ES-I3 (cell line): ENCODE measurements at regions not wholly inside any gene's neighbourhood (a gene's known extent, or its start where the extent isn't known, plus 50 kb on each side); places are given as distances from the start of the nearest gene placed in this dataset.
"Not testable (repeated sequence)": the region's sequence is repeated elsewhere in the genome, so short reads cannot be mapped to it uniquely, and the experiment has no call there.

Experiments
- H3K36me3 ChIP-seq: 2 replicates; pipeline ENCODE4 v1.6.1; 2013; ENCODE audit warnings: mild to moderate bottlenecking, low read length, control low read depth, moderate library complexity; ENCODE audit not compliant: insufficient read depth
- H3K4me1 ChIP-seq: 2 replicates; pipeline ENCODE4 v1.6.1; 2013; ENCODE audit warnings: mild to moderate bottlenecking, control low read depth, low read length; ENCODE audit not compliant: insufficient read depth
- H3K9ac ChIP-seq: 2 replicates; pipeline ENCODE4 v1.6.1; 2013; ENCODE audit warnings: low read depth, mild to moderate bottlenecking, low read length, moderate library complexity
- H3K9me3 ChIP-seq: 2 replicates; pipeline ENCODE4 v1.6.1; 2013; ENCODE audit warnings: mild to moderate bottlenecking, low read length, moderate library complexity; ENCODE audit not compliant: control insufficient read depth, insufficient read depth

- Histone ChIP-seq H3K9me3 (no peaks in the 10 kb centered on the region), H3K36me3 (no peaks in the 10 kb centered on the region)
Measured at GRCh38 chr1:74964508-74965102, 169.6 kb upstream of the LHX8 start.

GRCh38 chr1:74969566-74970135 lies 164.5 kb upstream of the LHX8 start:
- Histone ChIP-seq H3K36me3 (no peaks in the 10 kb centered on the region), H3K9ac (no peak overlapping the region), H3K4me1 (peaks cover 10% of the 10 kb centered on the region; the same call in 1 of the 2 replicates), H3K9me3 (no peaks in the 10 kb centered on the region)

More at GRCh38 chr1:74964508-74965102, 169.6 kb upstream of the LHX8 start:
- no peak overlapping the region for H3K9ac ChIP-seq
- no peaks in the 10 kb centered on the region for H3K4me1 ChIP-seq

- Histone ChIP-seq H3K9ac (no peak overlapping the region), H3K9me3 (no peaks in the 10 kb centered on the region), H3K4me1 (peaks cover 10% of the 10 kb centered on the region; the same call in 1 of the 2 replicates), H3K36me3 (no peaks in the 10 kb centered on the region)
Measured at GRCh38 chr1:74971982-74972381, 162.2 kb upstream of the LHX8 start.

DNA sequence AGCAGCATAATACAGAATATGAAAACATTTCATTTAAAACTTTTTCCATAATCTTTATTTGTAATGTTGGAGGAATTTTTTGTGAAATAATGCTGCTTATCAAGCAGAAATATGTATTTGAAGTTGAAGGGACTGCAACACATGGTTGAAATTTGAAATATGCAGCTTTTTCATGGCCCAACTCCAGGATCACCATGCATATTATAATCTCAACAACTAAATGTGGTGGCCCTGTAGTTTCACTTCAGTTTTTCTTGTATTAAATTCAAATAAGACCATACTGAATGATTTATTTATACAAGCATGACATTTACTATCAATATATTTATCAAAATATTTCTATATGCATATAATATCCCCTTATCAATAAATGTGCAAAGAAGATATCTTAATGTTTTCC lies 157.7 kb upstream of the LHX8 start:
- no peaks in the 10 kb centered on the region for H3K36me3 ChIP-seq
- H3K9me3 ChIP-seq = no peaks in the 10 kb centered on the region
- H3K9ac ChIP-seq = no peak overlapping the region
- peaks cover 10% of the 10 kb centered on the region; the same call in 1 of the 2 replicates for H3K4me1 ChIP-seq

DNA sequence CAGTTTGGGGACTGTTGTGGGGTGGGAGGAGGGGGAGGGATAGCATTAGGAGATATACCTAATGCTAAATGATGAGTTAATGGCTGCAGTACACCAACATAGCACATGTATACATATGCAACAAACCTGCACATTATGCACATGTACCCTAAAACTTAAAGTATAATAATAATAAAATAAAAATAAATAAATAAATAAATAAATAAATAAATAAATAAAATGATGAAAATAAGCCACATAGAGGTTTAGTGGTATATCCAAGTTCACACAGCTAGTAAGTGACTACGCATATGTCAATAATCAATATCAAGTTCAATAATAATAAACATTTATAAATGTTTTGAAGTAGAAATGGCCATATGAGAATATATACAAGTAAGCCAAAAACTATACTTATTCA lies 141.7 kb upstream of the LHX8 start:
- H3K9me3 ChIP-seq, H3K9ac ChIP-seq, H3K4me1 ChIP-seq, H3K36me3 ChIP-seq: not testable (repeated sequence)

- Histone ChIP-seq H3K36me3 (no peaks in the 10 kb centered on the region), H3K9ac (no peak overlapping the region), H3K4me1 (no peaks in the 10 kb centered on the region), H3K9me3 (no peaks in the 10 kb centered on the region)
Measured at GRCh38 chr1:74995821-74996220, 138.4 kb upstream of the LHX8 start.

DNA sequence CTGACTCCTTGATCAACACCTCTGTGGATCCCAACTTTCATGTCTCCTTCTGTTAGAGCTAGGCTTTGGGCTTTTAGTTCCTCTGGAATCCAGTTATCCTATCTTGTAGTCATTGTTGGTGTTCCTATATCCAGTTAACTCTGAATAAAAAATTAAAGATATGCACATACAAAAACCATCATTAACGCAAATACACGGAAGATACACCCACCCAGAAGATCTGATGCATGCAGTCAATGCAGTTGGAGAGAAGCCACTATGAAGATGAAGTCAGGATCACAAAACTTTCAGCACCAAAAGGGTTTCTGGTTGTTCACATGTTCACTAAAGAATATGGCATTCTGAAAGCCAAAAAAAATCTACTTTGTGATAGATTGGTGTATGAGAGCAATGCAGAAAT lies 123.6 kb upstream of the LHX8 start:
- Histone ChIP-seq H3K36me3 (no peaks in the 10 kb centered on the region), H3K9ac (no peak overlapping the region), H3K9me3 (no peaks in the 10 kb centered on the region), H3K4me1 (no peaks in the 10 kb centered on the region)

- Histone ChIP-seq H3K9ac (no peak overlapping the region), H3K4me1 (no peaks in the 10 kb centered on the region), H3K36me3 (no peaks in the 10 kb centered on the region), H3K9me3 (no peaks in the 10 kb centered on the region)
Measured at GRCh38 chr1:75014250-75014649, 119.9 kb upstream of the LHX8 start.

DNA sequence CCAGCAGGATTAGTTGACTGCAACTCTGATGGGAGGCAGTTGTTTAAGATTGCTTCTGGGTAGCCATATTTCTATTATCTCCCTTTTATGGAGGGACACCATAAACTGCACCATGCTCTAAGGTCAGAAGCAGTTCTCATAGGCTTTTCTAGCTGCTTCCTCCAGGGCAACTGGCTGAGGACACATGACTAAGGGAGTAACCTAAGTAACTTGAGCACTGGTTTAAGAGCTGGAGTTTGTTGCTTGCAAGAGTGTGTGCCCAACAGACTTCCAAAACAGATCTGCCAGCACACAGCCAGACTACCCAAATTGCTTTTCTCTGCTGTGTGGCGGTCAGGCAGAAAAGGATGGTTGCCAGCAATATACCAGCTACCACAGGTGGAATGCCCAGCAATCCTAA lies 111.2 kb upstream of the LHX8 start:
- H3K9me3 ChIP-seq = no peaks in the 10 kb centered on the region
- H3K4me1 ChIP-seq = no peaks in the 10 kb centered on the region
- H3K9ac ChIP-seq = no peak overlapping the region
- no peaks in the 10 kb centered on the region for H3K36me3 ChIP-seq

DNA sequence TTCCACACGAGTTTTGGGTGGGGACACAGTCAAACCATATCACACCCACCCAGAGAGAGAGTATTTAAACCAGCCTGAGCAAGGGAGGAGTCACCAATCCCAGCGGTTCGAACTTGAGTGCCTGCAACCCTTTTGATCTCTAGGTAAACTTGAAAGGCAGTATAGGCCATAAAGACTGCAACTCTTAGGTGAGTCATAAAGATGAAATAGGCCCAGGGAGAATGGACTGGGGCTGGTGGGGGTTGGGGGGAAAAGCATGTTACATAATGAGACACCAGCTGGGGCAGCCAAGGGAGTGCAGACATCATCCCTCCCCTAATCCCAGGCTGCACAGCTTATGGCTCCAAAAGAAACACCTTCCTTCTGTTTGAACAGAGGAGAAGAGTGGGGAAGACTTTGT lies 99.8 kb upstream of the LHX8 start:
- Histone ChIP-seq H3K36me3 (no peaks in the 10 kb centered on the region), H3K9ac (no peak overlapping the region), H3K4me1 (no peaks in the 10 kb centered on the region), H3K9me3 (no peaks in the 10 kb centered on the region; the same call in 1 of the 2 replicates)

DNA sequence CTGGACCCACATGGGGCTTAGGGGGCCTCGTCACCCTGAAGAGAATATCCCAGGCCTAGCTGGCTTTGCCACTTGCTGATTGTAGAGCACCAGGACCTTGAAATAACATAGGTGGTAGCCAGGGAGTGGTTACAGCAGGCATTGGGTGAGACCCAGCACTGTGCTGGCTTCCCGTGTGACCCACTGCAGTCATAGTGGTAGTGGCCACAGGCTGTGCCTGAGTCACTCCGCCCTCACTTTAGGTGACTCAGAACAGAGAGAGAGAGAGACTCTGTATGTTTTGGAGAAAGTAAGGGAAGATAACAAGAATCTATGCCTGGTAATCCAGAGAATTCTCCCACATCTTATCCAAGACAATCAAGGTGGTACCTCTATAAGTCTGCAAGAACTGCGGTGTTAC lies 98.7 kb upstream of the LHX8 start:
- Histone ChIP-seq H3K9me3 (no peaks in the 10 kb centered on the region; the same call in 1 of the 2 replicates), H3K36me3 (no peaks in the 10 kb centered on the region), H3K9ac (no peak overlapping the region)

GRCh38 chr1:75053207-75053606 lies 81.0 kb upstream of the LHX8 start:
- H3K9ac ChIP-seq = no peak overlapping the region
- H3K9me3 ChIP-seq = no peaks in the 10 kb centered on the region; the same call in 1 of the 2 replicates
- no peaks in the 10 kb centered on the region for H3K4me1 ChIP-seq
- H3K36me3 ChIP-seq = no peaks in the 10 kb centered on the region

More for the DNA sequence above, 98.7 kb upstream of the LHX8 start:
- no peaks in the 10 kb centered on the region for H3K4me1 ChIP-seq

GRCh38 chr1:75058424-75058823 lies 75.8 kb upstream of the LHX8 start:
- Histone ChIP-seq H3K9ac (no peak overlapping the region), H3K4me1 (no peaks in the 10 kb centered on the region), H3K36me3 (no peaks in the 10 kb centered on the region), H3K9me3 (no peaks in the 10 kb centered on the region; the same call in 1 of the 2 replicates)

DNA sequence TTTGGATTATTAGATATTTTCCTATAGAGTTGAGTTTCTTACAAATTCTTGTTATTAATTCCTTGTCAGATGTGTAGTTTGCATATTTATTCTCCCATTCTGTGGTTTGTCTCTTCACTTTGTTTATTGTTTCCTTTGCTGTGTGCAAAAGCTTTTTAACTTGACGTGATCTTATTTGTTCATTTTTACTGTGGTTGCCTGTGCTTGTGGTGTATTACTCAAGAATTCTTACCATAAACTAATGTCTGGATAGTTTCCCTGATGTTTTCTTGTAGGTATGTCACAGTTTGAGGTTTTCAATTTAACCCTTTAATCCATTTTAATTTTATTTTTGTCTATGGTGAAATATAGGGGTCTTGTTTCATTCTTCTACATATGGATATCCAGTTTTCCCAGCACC lies 72.1 kb upstream of the LHX8 start:
- Histone ChIP-seq H3K9me3 (no peaks in the 10 kb centered on the region), H3K9ac (no peak overlapping the region), H3K4me1 (no peaks in the 10 kb centered on the region), H3K36me3 (no peaks in the 10 kb centered on the region)

DNA sequence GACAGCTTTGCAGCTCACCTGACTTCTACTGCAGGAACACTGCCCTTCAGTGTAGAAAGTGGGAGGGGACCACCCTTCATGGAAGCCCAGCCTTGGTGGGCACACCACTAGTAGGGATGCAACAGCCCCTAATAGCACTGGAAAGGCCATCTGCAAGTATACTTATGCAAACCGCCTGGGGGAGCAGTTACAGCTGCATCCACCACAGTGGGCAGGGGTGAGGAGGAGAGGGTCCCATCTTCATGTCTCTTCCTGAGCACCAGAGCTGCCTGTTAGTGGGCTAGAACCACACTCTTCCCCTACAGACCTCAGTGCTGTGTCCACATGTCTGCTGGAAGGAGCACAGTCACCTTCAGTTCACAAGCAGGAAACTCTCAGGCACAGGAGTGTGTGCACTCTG lies 66.2 kb upstream of the LHX8 start:
- Histone ChIP-seq H3K4me1 (no peaks in the 10 kb centered on the region), H3K9ac (no peak overlapping the region), H3K36me3 (no peaks in the 10 kb centered on the region), H3K9me3 (no peaks in the 10 kb centered on the region)
